KMS-11 (cell line): ENCODE measurements at regions not wholly inside any gene's neighbourhood (a gene's known extent, or its start where the extent isn't known, plus 50 kb on each side); places are given as distances from the start of the nearest gene placed in this dataset.

Experiments
- H2AFZ ChIP-seq: fragments of 200-600 bp; sonication (generic); 2 replicates; pipeline ENCODE4 v1.6.1; 2016; ENCODE audit warnings: antibody characterized with exemption, mixed run types, low read depth
- H3K27ac ChIP-seq: fragments of 200-600 bp; sonication (generic); 2 replicates; pipeline ENCODE4 v1.6.1; 2016; ENCODE audit warnings: mild to moderate bottlenecking, mixed run types
- H3K27me3 ChIP-seq: fragments of 200-600 bp; sonication (generic); 2 replicates; pipeline ENCODE4 v1.6.1; 2017; ENCODE audit warnings: mild to moderate bottlenecking, low read depth, mixed run types, moderate library complexity; ENCODE audit not compliant: insufficient read depth
- H3K36me3 ChIP-seq: fragments of 200-600 bp; sonication (generic); 2 replicates; pipeline ENCODE4 v1.6.1; 2017; ENCODE audit warnings: mild to moderate bottlenecking, mixed run types; ENCODE audit not compliant: insufficient read depth
- H3K4me1 ChIP-seq: fragments of 200-600 bp; sonication (generic); 2 replicates; pipeline ENCODE4 v1.6.1; 2016; ENCODE audit warnings: mild to moderate bottlenecking, low read depth, mixed run types; ENCODE audit not compliant: poor library complexity, severe bottlenecking
- H3K4me2 ChIP-seq: fragments of 200-600 bp; sonication (generic); 2 replicates; pipeline ENCODE4 v1.7.0; 2016; ENCODE audit warnings: mild to moderate bottlenecking, mixed run types
- H3K4me3 ChIP-seq: fragments of 200-600 bp; sonication (generic); IDR thresholded peaks from 2 replicates; pipeline ENCODE4 v1.6.1; 2017; ENCODE audit warnings: low read depth, low read length, mixed read lengths; ENCODE audit not compliant: insufficient read depth
- H3K79me2 ChIP-seq: fragments of 200-600 bp; sonication (generic); 2 replicates; pipeline ENCODE4 v1.6.1; 2016; ENCODE audit warnings: low read depth, mixed run types; ENCODE audit not compliant: insufficient read depth
- H3K9ac ChIP-seq: fragments of 200-600 bp; sonication (generic); 2 replicates; pipeline ENCODE4 v1.6.1; 2016; ENCODE audit warnings: mild to moderate bottlenecking, mixed run types
- H4K20me1 ChIP-seq: fragments of 200-600 bp; sonication (generic); 2 replicates; pipeline ENCODE4 v1.6.1; 2016; ENCODE audit warnings: mild to moderate bottlenecking, mixed run types; ENCODE audit not compliant: insufficient read depth
- TF ChIP-seq, protein P1 (sequence below): fragments of 200-600 bp; sonication (generic); conservative IDR thresholded peaks from 2 replicates; pipeline ENCODE4 v1.6.1; 2017; ENCODE audit warnings: low read depth, mild to moderate bottlenecking, antibody characterized with exemption, low read length, moderate library complexity, mixed read lengths

DNA sequence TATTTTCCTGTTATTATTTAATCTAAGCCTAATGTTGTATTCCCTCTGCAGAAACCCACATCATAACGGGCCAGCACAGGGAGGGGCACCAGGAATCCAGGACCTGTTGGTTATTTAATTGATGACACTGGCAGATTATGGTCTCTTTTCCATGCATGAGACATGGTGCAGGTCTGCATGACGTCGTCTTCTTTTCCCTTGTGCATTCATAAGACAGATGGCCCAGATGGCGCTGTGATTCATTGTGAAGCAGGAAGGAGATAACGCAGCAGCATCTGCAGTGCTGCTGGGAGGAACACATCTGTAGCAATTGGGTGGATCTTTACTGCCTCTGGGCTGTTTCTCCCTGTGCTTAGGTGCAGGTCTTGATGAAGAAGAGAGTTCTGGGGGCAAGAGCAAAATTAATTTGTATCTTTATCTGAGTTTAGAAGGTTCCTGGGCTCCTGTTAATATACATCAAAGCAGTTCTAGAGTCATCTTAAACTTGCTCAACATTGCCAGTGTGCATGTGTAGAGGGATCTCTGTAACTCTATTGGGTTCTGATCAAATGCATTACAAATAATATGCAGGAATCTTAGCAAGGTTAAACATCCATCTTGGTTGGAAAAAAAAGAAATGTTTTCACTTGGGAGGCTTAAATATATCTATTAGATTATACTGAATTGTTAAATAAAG is 176.1 kb downstream of the PCSK1 start:
- Histone ChIP-seq H2AFZ (no peak overlapping the region), H3K79me2 (no peaks in the 10 kb centered on the region), H3K4me1 (no peaks in the 10 kb centered on the region), H3K4me3 (no peak overlapping the region), H3K4me2 (no peak overlapping the region), H4K20me1 (no peaks in the 10 kb centered on the region), H3K27me3 (no peaks in the 10 kb centered on the region), H3K36me3 (no peaks in the 10 kb centered on the region), H3K9ac (no peak overlapping the region), H3K27ac (no peak overlapping the region)
- TF ChIP-seq, protein P1, sequence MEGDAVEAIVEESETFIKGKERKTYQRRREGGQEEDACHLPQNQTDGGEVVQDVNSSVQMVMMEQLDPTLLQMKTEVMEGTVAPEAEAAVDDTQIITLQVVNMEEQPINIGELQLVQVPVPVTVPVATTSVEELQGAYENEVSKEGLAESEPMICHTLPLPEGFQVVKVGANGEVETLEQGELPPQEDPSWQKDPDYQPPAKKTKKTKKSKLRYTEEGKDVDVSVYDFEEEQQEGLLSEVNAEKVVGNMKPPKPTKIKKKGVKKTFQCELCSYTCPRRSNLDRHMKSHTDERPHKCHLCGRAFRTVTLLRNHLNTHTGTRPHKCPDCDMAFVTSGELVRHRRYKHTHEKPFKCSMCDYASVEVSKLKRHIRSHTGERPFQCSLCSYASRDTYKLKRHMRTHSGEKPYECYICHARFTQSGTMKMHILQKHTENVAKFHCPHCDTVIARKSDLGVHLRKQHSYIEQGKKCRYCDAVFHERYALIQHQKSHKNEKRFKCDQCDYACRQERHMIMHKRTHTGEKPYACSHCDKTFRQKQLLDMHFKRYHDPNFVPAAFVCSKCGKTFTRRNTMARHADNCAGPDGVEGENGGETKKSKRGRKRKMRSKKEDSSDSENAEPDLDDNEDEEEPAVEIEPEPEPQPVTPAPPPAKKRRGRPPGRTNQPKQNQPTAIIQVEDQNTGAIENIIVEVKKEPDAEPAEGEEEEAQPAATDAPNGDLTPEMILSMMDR: no peak

DNA sequence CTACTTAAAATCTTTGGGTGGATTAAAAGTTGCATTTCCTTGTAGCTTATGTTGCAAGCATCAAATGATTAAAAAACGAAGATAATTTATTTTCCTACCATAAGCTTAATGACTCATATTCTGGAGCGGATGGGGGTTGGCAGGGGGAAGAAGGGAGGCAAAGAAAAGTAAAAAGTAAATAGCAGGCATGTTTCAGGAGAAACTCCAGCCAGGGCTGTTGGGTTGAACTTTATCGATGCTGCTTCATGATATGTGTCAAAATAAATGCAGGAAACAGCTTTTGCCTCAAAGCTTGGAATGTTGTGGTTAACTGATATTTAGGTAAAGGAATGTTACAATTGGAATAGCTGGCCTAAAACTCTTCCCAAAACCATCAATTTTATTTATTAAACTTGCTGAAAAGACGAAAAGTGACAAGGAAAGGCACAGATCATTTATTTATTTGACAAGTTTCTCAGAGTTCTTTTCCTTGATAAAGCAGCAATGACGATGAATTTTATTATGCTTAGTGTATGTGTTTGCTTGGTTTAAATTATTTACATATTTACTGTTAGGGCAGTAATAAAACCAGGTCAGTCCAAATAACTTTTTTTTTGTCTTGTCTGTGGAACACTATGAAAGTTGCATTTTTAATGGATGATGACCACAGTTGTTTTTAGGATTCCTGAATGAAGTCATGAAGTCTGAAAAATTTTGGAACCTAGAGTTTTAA is 177.9 kb downstream of the PCSK1 start:
- no peak overlapping the region for H3K9ac ChIP-seq
- no peak overlapping the region for H3K27ac ChIP-seq
- H3K79me2 ChIP-seq: no peaks in the 10 kb centered on the region
- no peaks in the 10 kb centered on the region for H3K4me1 ChIP-seq
- H3K36me3 ChIP-seq: no peaks in the 10 kb centered on the region
- no peaks in the 10 kb centered on the region for H3K27me3 ChIP-seq
- H3K4me2 ChIP-seq: no peak overlapping the region
- no peak overlapping the region for H3K4me3 ChIP-seq
- TF ChIP-seq, protein P1: no peak
- no peak overlapping the region for H2AFZ ChIP-seq
- H4K20me1 ChIP-seq: no peaks in the 10 kb centered on the region

DNA sequence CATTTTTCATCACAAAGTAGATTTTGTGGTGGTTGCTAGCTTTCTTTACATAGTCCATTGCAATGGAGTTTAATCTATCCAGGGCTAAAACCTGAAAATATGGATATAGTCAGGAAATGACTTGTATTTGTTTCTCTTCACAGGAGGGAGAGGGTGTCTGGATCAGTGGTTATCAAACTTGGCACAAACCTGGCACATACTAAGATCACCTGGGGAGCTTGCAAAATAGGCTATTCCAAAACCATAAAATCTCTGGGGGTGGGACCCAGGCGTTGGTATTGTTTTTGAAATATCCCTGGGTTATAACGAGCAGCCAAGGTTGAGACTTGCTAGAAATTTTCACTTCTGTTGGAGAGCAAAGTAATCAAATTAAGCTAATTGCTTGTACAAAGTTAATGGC is 179.9 kb downstream of the PCSK1 start:
- H3K4me2 ChIP-seq: no peak overlapping the region
- no peak overlapping the region for H3K4me3 ChIP-seq
- H3K79me2 ChIP-seq: no peaks in the 10 kb centered on the region
- H3K27ac ChIP-seq: no peak overlapping the region
- no peaks in the 10 kb centered on the region for H4K20me1 ChIP-seq
- H3K9ac ChIP-seq: no peak overlapping the region
- H3K4me1 ChIP-seq: no peaks in the 10 kb centered on the region
- TF ChIP-seq, protein P1: no peak
- H2AFZ ChIP-seq: no peak overlapping the region
- H3K36me3 ChIP-seq: no peaks in the 10 kb centered on the region
- H3K27me3 ChIP-seq: no peaks in the 10 kb centered on the region

DNA sequence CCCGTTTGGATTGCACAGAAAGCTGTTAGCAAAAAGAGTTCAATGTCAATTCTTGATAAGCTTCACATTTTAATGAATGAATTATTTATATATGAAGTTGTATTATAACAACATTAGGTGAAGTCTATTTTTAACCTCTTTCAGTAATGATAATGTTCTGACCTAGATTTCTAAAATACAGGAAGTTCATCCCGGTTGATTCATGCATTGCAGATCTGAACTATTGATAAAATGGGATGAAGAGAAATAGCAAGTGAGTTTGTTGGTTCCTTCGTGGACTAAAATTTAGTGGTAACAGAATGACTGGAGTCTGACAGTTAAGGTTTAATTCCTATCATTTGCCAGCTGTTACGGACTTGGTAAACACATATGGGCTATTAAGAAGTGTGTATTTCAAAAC is 180.5 kb downstream of the PCSK1 start:
- Histone ChIP-seq H3K4me1 (no peaks in the 10 kb centered on the region), H3K4me3 (no peak overlapping the region), H3K4me2 (no peak overlapping the region), H4K20me1 (no peaks in the 10 kb centered on the region), H2AFZ (no peak overlapping the region), H3K36me3 (no peaks in the 10 kb centered on the region), H3K9ac (no peak overlapping the region), H3K27ac (no peak overlapping the region), H3K79me2 (no peaks in the 10 kb centered on the region), H3K27me3 (no peaks in the 10 kb centered on the region)
- TF ChIP-seq, protein P1: no peak
